ENCODE measurements at regions not wholly inside any gene's neighbourhood (a gene's known extent, or its start where the extent isn't known, plus 50 kb on each side); places are given as distances from the start of the nearest gene placed in this dataset.

DNA sequence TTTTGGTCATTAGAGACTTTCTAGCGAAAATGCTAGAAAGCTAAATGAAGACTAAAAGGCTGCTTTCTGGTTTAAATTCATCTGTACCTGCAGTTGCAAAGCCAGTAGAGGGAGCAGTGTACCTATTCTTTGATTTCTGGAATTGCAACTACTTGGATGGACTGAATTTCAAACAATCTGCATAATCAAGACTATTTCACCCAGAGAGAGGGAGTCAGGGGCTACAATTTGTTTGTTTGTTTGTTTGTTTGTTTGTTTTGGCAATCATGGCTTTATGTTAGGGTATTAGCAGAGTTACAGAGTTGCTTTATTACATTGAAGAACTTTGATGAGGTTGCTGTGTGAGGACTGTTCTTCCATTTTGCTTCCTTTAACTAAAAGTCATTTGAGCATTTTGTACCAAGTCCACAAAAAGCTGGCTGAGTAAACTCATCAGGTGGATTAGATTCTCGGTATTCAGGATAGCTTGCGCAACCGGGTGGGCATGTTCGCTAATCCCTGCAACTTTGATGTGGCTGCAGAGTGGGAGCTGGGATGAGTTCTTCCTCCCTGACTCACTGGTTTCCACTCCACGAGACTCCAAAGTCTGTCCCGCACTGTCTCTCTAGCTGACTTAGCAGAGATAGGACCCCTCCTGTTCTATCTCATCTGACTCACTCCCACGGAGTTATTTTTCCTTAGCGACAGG is 80.0 kb upstream of the TUT7 start (continued):
- TF ChIP-seq ZNF830 (CRISPR knock-in tag; IDR thresholded peaks at IDR 0.05) (no peak), SMC3 (conservative IDR thresholded peaks at IDR 0.05; ENCODE audit: insufficient read depth, low read depth, low read length) (0 out of 2 replicates have a peak, but pooled peaks have one; percentile 35), ZEB2 (IDR thresholded peaks at IDR 0.05) (no peak), HNRNPUL1 (IDR thresholded peaks at IDR 0.05; ENCODE audit: low read length) (no peak), ZNF431 (CRISPR knock-in tag; IDR thresholded peaks at IDR 0.05) (no peak), ZNF175 (CRISPR knock-in tag; IDR thresholded peaks at IDR 0.05; ENCODE audit: low read depth) (no peak), RCOR1 (IDR thresholded peaks at IDR 0.05; ENCODE audit: borderline replicate concordance in 1 of 2, low read depth in 2 of 2, low read length in 2 of 2) (no peak)
- TF ChIP-seq, protein P1, sequence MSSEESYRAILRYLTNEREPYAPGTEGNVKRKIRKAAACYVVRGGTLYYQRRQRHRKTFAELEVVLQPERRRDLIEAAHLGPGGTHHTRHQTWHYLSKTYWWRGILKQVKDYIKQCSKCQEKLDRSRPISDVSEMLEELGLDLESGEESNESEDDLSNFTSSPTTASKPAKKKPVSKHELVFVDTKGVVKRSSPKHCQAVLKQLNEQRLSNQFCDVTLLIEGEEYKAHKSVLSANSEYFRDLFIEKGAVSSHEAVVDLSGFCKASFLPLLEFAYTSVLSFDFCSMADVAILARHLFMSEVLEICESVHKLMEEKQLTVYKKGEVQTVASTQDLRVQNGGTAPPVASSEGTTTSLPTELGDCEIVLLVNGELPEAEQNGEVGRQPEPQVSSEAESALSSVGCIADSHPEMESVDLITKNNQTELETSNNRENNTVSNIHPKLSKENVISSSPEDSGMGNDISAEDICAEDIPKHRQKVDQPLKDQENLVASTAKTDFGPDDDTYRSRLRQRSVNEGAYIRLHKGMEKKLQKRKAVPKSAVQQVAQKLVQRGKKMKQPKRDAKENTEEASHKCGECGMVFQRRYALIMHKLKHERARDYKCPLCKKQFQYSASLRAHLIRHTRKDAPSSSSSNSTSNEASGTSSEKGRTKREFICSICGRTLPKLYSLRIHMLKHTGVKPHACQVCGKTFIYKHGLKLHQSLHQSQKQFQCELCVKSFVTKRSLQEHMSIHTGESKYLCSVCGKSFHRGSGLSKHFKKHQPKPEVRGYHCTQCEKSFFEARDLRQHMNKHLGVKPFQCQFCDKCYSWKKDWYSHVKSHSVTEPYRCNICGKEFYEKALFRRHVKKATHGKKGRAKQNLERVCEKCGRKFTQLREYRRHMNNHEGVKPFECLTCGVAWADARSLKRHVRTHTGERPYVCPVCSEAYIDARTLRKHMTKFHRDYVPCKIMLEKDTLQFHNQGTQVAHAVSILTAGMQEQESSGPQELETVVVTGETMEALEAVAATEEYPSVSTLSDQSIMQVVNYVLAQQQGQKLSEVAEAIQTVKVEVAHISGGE (CRISPR knock-in tag; IDR thresholded peaks at IDR 0.05) = no peak

All from K562 (cell line).